OCI-LY7 (cell line): ENCODE measurements at regions not wholly inside any gene's neighbourhood (a gene's known extent, or its start where the extent isn't known, plus 50 kb on each side); places are given as distances from the start of the nearest gene placed in this dataset.

Experiments
- CTCF ChIP-seq: fragments of 200-600 bp; sonication (generic); conservative IDR thresholded peaks from 2 replicates; pipeline ENCODE4 v1.5.1; 2014; ENCODE audit warnings: mild to moderate bottlenecking, antibody characterized with exemption, low read length, moderate library complexity, mixed read lengths
- EZH2phosphoT487 ChIP-seq: fragments of 200-600 bp; sonication (generic); IDR thresholded peaks from 2 replicates; pipeline ENCODE4 v1.6.1; 2018; ENCODE audit warnings: low read depth, borderline replicate concordance, mild to moderate bottlenecking, mixed run types, antibody characterized with exemption, low read length, moderate library complexity, mixed read lengths

- TF ChIP-seq CTCF = no peak
- TF ChIP-seq EZH2phosphoT487 = no peak
These were observed 211.5 kb downstream of the GPAM start for GRCh38 chr10:111972109-111972508.
